Activated naive CD4-positive, alpha-beta T cell treated with anti-CD3 and anti-CD28 coated beads, Interleukin-2, amount 50 U/mL, for 24 hours (primary cell): ENCODE measurements at regions not wholly inside any gene's neighbourhood (a gene's known extent, or its start where the extent isn't known, plus 50 kb on each side); places are given as distances from the start of the nearest gene placed in this dataset.

ENCODE experiments used
- H3K27ac Mint-ChIP-seq: one replicate; pipeline ENCODE4 v1.8.0; 2021; ENCODE audit warnings: mild to moderate bottlenecking, mixed read lengths
- H3K27me3 Mint-ChIP-seq: one replicate; pipeline ENCODE4 v1.8.0; 2021; ENCODE audit warnings: mixed read lengths
- H3K36me3 Mint-ChIP-seq: one replicate; pipeline ENCODE4 v1.8.0; 2021; ENCODE audit warnings: mixed read lengths
- H3K4me1 Mint-ChIP-seq: one replicate; pipeline ENCODE4 v1.8.0; 2021; ENCODE audit warnings: mixed read lengths
- H3K4me3 Mint-ChIP-seq: one replicate; pipeline ENCODE4 v1.8.0; 2021; ENCODE audit warnings: mild to moderate bottlenecking, mixed read lengths
- H3K9me3 Mint-ChIP-seq: one replicate; pipeline ENCODE4 v1.8.0; 2021; ENCODE audit warnings: mixed read lengths

- Mint-ChIP-seq H3K4me3 (no peak overlapping the region), H3K27me3 (no peaks in the 10 kb centered on the region), H3K36me3 (peaks cover 13% of the 10 kb centered on the region), H3K4me1 (no peaks in the 10 kb centered on the region), H3K9me3 (peaks cover 4% of the 10 kb centered on the region), H3K27ac (no peak overlapping the region)
These were observed 130.4 kb downstream of the PFKFB3 start for GRCh38 chr10:6333086-6333485.

DNA sequence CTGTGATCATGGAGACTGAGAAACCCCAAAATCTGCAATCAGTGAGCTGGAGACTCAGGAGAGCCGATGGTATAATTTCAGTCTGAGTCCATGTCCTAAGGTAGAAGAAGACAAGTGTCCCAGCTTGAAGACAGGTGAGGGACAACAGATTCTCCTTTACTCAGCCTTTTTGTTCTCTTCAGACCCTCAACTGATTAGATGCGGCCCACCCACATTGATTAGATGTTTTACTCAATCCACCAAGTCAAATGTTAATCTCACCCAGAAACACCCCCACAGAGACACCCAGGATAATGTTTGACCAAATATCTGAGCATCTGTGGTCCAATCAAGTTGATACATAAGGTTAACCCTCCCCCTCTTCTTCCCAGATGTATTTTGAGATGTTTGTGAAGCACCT lies 131.2 kb downstream of the PFKFB3 start:
- Mint-ChIP-seq H3K27ac (no peak overlapping the region), H3K9me3 (peaks cover 4% of the 10 kb centered on the region), H3K4me3 (no peak overlapping the region), H3K4me1 (no peaks in the 10 kb centered on the region), H3K36me3 (peaks cover 11% of the 10 kb centered on the region), H3K27me3 (no peaks in the 10 kb centered on the region)

DNA sequence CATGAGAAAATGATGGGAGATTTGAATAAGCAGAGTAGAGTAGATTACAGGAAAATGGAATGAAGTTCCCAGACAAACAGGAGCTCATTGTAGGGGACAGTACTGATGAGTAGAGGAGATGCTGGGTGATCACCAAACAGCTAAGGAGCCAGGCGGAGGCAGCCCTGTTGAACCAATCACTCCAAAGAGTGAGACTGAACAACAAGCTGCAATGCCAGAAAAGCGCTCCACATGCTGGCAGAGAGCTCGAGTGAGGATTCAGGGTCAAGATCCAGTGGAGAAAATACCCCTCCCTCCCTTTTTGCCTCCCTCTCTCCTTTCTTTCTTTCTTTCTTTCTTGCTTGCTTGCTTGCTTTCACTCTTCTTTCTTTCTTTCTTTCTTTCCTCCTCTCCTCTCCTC lies 133.3 kb downstream of the PFKFB3 start:
- H3K27me3 Mint-ChIP-seq = no peaks in the 10 kb centered on the region
- H3K9me3 Mint-ChIP-seq = peaks cover 4% of the 10 kb centered on the region
- H3K4me1 Mint-ChIP-seq = no peaks in the 10 kb centered on the region
- H3K4me3 Mint-ChIP-seq = no peak overlapping the region
- H3K36me3 Mint-ChIP-seq = peaks cover 9% of the 10 kb centered on the region
- H3K27ac Mint-ChIP-seq = no peak overlapping the region

DNA sequence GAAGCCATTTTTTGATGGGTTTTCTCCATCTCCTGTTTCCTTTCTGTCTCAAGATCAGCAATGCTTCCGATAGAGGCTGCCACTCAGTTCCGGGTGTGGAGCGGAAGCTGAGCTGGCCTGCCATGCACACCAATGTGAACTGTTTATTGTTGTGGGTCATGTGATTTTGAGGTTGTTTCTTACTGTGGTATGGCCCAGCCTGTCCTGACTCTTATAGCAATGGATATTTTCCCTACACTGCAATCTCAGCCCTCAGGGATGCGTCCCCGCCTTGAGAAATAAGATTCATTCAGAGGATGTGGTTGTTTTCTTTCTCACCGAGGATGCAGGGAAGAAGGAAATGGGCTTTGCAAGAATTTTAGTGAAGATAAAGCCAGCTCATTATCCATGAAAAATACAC lies 134.7 kb downstream of the PFKFB3 start:
- H3K27me3 Mint-ChIP-seq = no peaks in the 10 kb centered on the region
- H3K27ac Mint-ChIP-seq = no peak overlapping the region
- peaks cover 9% of the 10 kb centered on the region for H3K36me3 Mint-ChIP-seq
- no peaks in the 10 kb centered on the region for H3K4me1 Mint-ChIP-seq
- H3K4me3 Mint-ChIP-seq = no peak overlapping the region
- peaks cover 4% of the 10 kb centered on the region for H3K9me3 Mint-ChIP-seq

DNA sequence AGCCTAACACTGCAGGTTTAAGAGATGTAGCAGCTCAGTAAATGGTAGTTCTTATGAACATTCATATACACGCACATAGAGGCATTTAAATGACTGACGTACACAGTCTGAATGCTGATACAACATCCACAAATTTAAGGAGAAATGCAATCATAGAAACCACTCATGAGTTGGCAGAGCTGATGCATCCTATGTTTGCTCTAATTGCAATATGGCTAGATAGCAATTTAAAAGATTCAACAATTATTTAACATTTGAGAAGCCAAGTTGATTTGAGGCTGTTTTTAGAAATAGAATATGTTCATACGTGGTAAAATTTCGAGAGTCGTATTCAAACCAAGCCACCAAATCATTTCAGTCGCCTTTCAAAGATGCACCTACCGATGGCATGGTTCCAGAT lies 135.6 kb downstream of the PFKFB3 start:
- Mint-ChIP-seq H3K27me3 (no peaks in the 10 kb centered on the region), H3K27ac (no peak overlapping the region), H3K4me1 (no peaks in the 10 kb centered on the region), H3K9me3 (peaks cover 3% of the 10 kb centered on the region), H3K36me3 (peaks cover 7% of the 10 kb centered on the region), H3K4me3 (no peak overlapping the region)

DNA sequence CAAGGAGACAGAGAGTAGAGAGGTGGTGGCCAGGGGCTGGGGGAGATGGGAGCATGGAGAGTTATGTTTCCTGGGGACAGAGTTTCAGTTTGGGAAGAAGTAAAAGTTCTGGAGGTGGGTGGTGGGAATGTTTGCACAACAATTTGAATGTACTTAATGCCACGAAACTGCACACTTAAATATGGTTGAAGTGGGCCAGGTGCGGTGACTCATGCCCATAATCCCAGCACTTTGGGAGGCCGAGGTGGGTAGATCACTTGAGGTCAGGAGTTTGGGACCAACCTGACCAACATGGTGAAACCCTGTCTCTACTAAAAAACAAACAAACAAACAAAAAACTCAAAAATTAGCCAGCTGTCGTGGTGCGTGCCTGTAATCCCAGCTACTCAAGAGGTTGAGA lies 137.2 kb downstream of the PFKFB3 start:
- H3K9me3 Mint-ChIP-seq = peaks cover 4% of the 10 kb centered on the region
- H3K36me3 Mint-ChIP-seq = no peaks in the 10 kb centered on the region
- H3K4me1 Mint-ChIP-seq = peaks cover 8% of the 10 kb centered on the region
- no peaks in the 10 kb centered on the region for H3K27me3 Mint-ChIP-seq
- H3K27ac Mint-ChIP-seq = no peak overlapping the region
- no peak overlapping the region for H3K4me3 Mint-ChIP-seq

DNA sequence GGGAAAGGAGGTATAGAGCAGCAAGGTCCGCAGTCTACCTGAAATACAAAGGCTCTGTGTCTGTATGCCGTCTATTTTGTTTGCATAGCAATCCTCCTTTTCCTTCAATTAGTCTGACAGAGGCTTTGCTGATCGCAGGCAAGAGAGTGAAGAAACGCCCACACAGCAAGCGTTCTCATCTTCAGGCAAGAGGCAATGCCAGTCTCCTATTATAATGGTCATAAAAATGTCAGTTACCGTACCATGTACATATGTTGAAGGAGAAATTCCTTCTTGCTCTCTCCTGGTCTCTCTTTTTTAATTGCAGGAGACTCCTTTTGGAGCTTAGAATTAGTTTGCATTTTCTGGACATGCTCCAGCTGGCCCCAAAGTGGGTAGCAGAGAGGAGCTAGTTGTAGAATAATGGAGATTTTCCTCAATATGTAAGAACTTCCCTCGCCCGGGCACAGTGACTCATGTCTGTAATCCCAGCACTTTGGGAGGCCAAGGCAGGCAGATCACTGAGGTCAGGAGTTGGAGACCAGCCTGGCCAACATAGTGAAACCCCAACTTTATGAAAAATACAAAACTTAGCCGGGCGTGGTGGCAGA lies 139.5 kb downstream of the PFKFB3 start:
- H3K9me3 Mint-ChIP-seq = peaks cover 11% of the 10 kb centered on the region
- no peak overlapping the region for H3K4me3 Mint-ChIP-seq
- no peaks in the 10 kb centered on the region for H3K27me3 Mint-ChIP-seq
- H3K36me3 Mint-ChIP-seq = no peaks in the 10 kb centered on the region
- H3K27ac Mint-ChIP-seq = no peak overlapping the region
- H3K4me1 Mint-ChIP-seq = peaks cover 31% of the 10 kb centered on the region

DNA sequence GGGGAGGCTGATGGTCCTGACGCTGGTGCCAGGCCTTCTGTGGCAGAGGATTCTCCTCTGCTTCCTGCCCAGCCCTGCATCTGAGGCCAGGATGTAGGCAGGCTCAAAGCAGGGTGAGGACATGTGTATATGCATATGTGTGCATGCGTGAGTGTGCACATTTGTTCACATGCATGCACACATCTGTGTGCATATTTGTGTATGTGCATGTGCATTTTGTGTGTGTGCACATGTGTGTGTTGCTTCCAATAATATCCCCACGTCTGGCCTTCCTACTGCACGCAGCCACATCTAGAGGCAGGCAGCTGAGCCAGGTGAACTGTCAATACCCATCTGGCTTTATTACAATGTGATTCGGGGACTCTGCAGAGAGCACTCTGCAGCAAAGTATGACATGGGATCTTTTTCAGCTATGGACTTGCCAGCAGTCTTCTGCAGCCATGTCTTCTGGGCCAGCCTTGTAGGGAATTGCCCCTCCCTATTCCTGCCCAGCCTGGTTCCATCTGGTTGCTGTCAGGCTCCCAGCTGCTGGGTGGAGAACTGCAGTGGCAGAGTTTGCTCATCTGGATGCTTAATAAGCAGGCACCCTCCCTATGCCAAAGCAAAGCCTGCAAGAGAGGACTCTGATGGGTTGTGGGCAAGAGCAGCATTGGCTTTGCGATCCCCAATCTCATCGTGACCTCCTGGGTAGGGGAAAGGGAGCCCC lies 140.7 kb downstream of the PFKFB3 start:
- H3K4me3 Mint-ChIP-seq = no peak overlapping the region
- H3K4me1 Mint-ChIP-seq = peaks cover 44% of the 10 kb centered on the region
- H3K27ac Mint-ChIP-seq = peak overlapping the region; percentile 65
- H3K36me3 Mint-ChIP-seq = no peaks in the 10 kb centered on the region
- H3K9me3 Mint-ChIP-seq = peaks cover 11% of the 10 kb centered on the region
- H3K27me3 Mint-ChIP-seq = no peaks in the 10 kb centered on the region

DNA sequence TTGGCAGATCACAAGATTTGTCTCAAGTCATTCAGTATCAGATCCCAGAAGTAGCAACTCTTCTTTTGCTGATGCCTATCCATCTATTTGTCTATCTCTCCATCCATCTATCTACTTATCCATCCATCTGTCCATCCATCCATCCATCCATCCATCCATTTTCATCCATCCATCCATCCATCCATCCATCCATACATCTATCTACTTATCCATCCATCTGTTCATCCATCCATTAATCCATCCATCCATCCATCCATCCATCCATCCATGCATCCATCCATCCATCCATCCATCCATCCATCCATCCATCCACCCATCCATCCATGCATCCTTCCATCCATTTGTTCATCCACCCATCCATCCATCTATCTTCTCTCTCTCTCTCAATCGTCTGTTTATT lies 142.7 kb downstream of the PFKFB3 start:
- Mint-ChIP-seq H3K36me3 (no peaks in the 10 kb centered on the region), H3K27me3 (no peaks in the 10 kb centered on the region), H3K27ac (peak overlapping the region; percentile 85), H3K9me3 (peaks cover 11% of the 10 kb centered on the region), H3K4me1 (peaks cover 62% of the 10 kb centered on the region), H3K4me3 (no peak overlapping the region)

GRCh38 chr10:6346631-6347030 lies 143.9 kb downstream of the PFKFB3 start:
- H3K9me3 Mint-ChIP-seq = peaks cover 11% of the 10 kb centered on the region
- peaks cover 75% of the 10 kb centered on the region for H3K4me1 Mint-ChIP-seq
- peak overlapping the region; percentile 90 for H3K27ac Mint-ChIP-seq
- no peaks in the 10 kb centered on the region for H3K27me3 Mint-ChIP-seq
- no peaks in the 10 kb centered on the region for H3K36me3 Mint-ChIP-seq
- no peak overlapping the region for H3K4me3 Mint-ChIP-seq

DNA sequence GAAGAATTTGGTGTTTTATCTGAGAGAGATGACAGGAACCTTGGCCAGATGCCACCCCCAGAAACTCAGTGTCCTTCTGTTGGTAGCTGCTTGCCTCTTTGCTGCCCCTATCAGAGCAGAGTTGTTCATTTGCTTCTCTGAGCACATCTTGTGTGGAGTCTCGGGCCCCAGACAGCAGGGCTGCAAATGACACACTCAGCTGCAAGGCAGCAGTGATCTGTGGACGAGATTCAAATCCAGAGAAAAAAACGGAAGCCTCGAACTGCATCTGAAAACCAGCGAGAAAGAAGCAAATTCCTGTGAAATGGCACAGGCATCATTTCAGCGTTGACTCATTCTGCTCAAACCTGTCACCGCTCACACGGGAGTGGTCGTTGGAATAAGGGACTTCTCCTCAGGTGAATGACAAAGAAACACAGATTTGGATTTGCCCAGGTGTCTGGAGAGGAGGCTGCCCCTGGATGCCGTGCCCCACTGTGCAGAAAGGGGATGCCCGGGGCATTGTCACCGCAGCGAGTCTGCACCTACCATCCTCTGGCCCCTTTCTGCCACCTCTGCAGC lies 144.7 kb downstream of the PFKFB3 start:
- H3K27ac Mint-ChIP-seq = peak overlapping the region; percentile 97
- H3K36me3 Mint-ChIP-seq = no peaks in the 10 kb centered on the region
- H3K9me3 Mint-ChIP-seq = peaks cover 11% of the 10 kb centered on the region
- no peaks in the 10 kb centered on the region for H3K27me3 Mint-ChIP-seq
- H3K4me3 Mint-ChIP-seq = peak overlapping the region; percentile 86
- peaks cover 78% of the 10 kb centered on the region for H3K4me1 Mint-ChIP-seq

DNA sequence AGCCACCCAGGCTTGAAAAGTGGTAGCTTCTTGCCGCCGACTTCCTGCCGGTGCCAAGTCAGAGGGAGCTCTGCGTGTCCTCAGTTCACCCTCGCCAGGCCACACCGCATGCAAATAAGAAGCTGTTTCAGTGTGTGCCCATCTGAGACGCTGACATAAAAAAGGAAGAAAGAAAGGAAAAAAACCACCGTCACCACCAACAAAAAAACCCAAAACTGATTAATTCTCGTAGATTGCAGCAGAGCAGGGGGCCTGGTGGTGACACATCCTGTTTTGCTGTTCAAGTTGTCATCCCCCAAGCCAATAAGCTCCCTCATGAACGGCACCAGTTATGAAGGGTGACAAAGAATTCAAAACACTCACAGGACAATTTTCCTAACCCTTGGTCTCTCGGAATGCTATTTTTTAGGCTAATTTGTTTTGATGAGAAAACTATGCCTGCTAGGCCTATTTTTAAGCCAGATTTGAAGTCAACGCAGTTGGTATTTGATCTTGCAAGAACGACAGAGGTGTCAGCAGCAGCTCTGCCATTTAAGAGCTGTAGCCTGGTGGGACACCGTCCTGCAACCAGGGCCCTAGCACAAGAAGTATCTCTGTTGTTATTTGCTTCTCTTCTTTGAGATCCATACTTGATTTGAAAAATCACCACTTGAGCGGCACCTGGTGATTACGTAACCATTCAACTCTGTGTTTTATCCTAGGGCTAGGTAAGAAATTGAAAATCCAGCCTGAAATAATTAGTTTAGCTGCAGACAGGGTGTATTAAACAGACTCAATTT lies 145.6 kb downstream of the PFKFB3 start:
- Mint-ChIP-seq H3K9me3 (peaks cover 11% of the 10 kb centered on the region), H3K27ac (peak overlapping the region; percentile 97), H3K4me3 (peak overlapping the region; percentile 86), H3K36me3 (no peaks in the 10 kb centered on the region), H3K4me1 (peaks cover 78% of the 10 kb centered on the region), H3K27me3 (no peaks in the 10 kb centered on the region)

- peaks cover 69% of the 10 kb centered on the region for H3K4me1 Mint-ChIP-seq
These were observed 147.3 kb downstream of the PFKFB3 start for GRCh38 chr10:6349846-6350535.

DNA sequence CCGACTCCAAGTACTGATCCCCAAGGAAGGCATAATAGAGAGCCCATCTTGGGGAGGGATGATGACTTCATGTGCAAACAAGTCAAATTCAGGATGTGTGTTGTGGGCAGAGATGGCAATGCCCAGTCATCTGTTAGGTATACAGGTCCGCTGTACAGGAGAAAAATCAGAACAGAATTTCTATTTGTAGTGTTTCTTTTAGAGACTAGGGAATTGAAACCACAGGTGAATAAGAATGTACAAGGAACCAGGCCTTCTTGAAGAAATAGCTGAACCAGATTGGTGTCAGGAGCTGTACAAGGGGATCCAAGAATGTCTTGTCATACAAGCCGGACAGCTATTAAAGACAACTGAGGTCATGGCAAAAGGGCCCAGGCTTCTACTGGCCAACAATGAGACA lies 147.9 kb downstream of the PFKFB3 start:
- peak overlapping the region; percentile 81 for H3K27ac Mint-ChIP-seq
- H3K4me1 Mint-ChIP-seq = peaks cover 63% of the 10 kb centered on the region
- no peaks in the 10 kb centered on the region for H3K27me3 Mint-ChIP-seq
- no peak overlapping the region for H3K4me3 Mint-ChIP-seq
- H3K9me3 Mint-ChIP-seq = peaks cover 10% of the 10 kb centered on the region
- H3K36me3 Mint-ChIP-seq = peaks cover under 1% of the 10 kb centered on the region

More at GRCh38 chr10:6349846-6350535, 147.3 kb downstream of the PFKFB3 start:
- H3K36me3 Mint-ChIP-seq = no peaks in the 10 kb centered on the region
- peaks cover 11% of the 10 kb centered on the region for H3K9me3 Mint-ChIP-seq
- H3K27ac Mint-ChIP-seq = peak overlapping the region; percentile 81
- no peaks in the 10 kb centered on the region for H3K27me3 Mint-ChIP-seq
- H3K4me3 Mint-ChIP-seq = no peak overlapping the region

- H3K4me1 Mint-ChIP-seq = peaks cover 54% of the 10 kb centered on the region
- peak overlapping the region; percentile 38 for H3K27ac Mint-ChIP-seq
- H3K27me3 Mint-ChIP-seq = no peaks in the 10 kb centered on the region
- peaks cover 7% of the 10 kb centered on the region for H3K9me3 Mint-ChIP-seq
- H3K4me3 Mint-ChIP-seq = no peak overlapping the region
- H3K36me3 Mint-ChIP-seq = peaks cover 4% of the 10 kb centered on the region
These were observed 148.8 kb downstream of the PFKFB3 start for GRCh38 chr10:6351495-6351894.
